ENCODE measurements at regions not wholly inside any gene's neighbourhood (a gene's known extent, or its start where the extent isn't known, plus 50 kb on each side); places are given as distances from the start of the nearest gene placed in this dataset.

DNA sequence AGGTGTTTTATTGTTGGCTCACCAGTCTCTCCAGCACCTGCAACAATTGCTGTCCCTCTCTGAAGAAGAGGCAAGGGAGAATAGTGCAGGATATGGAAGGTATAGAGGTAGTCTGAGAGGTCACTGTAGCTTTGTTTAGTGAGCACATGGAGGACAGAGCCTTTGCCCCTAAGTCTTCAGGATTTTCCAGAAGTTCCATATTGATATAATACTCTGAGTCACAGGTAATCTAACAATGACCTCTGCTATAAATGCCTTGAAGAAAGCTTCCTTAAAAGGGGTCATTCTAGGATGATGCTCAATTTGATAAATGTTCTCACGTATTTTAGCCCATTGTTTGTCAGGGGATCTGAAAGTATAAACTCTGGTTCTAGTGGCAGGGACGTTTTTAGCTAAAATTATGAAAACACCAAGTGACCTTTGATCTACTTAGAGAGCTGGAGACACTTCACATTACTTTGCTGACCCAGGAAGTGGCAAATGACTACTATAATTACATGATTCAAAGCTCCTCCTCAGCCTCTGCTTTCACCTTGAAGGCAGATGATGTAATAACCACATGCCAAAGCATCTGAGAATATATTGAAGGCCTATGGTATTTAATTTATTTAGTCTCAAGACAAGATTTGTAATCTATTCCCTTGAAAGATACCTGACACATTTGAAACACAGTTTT is 366.9 kb upstream of the NUDT12 start:
- Mint-ChIP-seq H3K27ac (ENCODE audit: unreplicated experiment) (peak overlapping the region; percentile 48), H3K27me3 (ENCODE audit: low read depth, unreplicated experiment) (no peaks in the 10 kb centered on the region), H3K4me1 (ENCODE audit: low read depth, unreplicated experiment) (peaks cover 8% of the 10 kb centered on the region), H3K9me3 (ENCODE audit: unreplicated experiment) (no peaks in the 10 kb centered on the region), H3K4me3 (ENCODE audit: unreplicated experiment) (no peak overlapping the region), H3K36me3 (ENCODE audit: low read depth, unreplicated experiment) (no peaks in the 10 kb centered on the region)
- TF ChIP-seq, protein P1, sequence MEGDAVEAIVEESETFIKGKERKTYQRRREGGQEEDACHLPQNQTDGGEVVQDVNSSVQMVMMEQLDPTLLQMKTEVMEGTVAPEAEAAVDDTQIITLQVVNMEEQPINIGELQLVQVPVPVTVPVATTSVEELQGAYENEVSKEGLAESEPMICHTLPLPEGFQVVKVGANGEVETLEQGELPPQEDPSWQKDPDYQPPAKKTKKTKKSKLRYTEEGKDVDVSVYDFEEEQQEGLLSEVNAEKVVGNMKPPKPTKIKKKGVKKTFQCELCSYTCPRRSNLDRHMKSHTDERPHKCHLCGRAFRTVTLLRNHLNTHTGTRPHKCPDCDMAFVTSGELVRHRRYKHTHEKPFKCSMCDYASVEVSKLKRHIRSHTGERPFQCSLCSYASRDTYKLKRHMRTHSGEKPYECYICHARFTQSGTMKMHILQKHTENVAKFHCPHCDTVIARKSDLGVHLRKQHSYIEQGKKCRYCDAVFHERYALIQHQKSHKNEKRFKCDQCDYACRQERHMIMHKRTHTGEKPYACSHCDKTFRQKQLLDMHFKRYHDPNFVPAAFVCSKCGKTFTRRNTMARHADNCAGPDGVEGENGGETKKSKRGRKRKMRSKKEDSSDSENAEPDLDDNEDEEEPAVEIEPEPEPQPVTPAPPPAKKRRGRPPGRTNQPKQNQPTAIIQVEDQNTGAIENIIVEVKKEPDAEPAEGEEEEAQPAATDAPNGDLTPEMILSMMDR (IDR thresholded peaks at IDR 0.05; ENCODE audit: insufficient read depth, low read depth, low read length) = no peak
- no peak for TF ChIP-seq EZH2 (IDR thresholded peaks at IDR 0.05; ENCODE audit: insufficient read depth, low read length)
- DNase-seq (ENCODE audit: low read depth) = peak; percentile 25
- Histone ChIP-seq H2AFZ (ENCODE audit: low read depth, low read length) (no peak overlapping the region), H3K4me1 (ENCODE audit: insufficient read depth, low read length) (no peaks in the 10 kb centered on the region), H3K9me3 (ENCODE audit: insufficient read depth, low read depth, low read length) (no peaks in the 10 kb centered on the region), H3K9ac (ENCODE audit: low read length) (no peak overlapping the region), H3K4me3 (ENCODE audit: insufficient read depth, low read depth, low read length) (no peak overlapping the region), H3K36me3 (ENCODE audit: insufficient read depth, low read length) (no peaks in the 10 kb centered on the region), H3K27ac (ENCODE audit: low read depth, low read length) (no peak overlapping the region), H3K4me2 (ENCODE audit: low read length) (no peak overlapping the region), H4K20me1 (ENCODE audit: insufficient read depth, low read length) (no peaks in the 10 kb centered on the region), H3K79me2 (ENCODE audit: insufficient read depth, low read length) (no peaks in the 10 kb centered on the region), H3K27me3 (ENCODE audit: insufficient read depth, low read length) (no peaks in the 10 kb centered on the region)
- FAIRE-seq = no peak

DNA sequence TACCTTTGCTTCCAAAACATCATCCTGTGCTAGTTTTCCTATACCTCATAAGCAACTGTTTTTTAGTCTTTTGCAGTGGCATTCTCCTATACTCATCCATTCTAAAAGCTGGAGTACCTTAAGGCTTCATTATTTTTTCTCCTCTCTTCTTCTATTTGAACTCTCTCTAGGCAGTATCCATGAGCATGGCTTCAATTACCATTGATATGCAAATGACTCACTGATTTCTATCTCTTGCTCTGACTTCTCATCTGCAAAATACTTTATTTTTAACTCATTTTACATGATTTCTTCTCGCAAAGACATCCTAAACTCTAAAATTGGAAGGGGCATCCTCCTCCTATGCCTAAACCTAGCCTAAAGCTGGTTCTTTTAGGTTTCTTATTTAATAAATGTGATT is 365.1 kb upstream of the NUDT12 start:
- peaks cover 10% of the 10 kb centered on the region for H3K4me1 Mint-ChIP-seq (ENCODE audit: low read depth, unreplicated experiment)
- H3K4me3 ChIP-seq (ENCODE audit: insufficient read depth, low read depth, low read length) = no peak overlapping the region
- H3K36me3 ChIP-seq (ENCODE audit: insufficient read depth, low read length) = no peaks in the 10 kb centered on the region
- no peaks in the 10 kb centered on the region for H3K27me3 ChIP-seq (ENCODE audit: insufficient read depth, low read length)
- no peaks in the 10 kb centered on the region for H3K4me1 ChIP-seq (ENCODE audit: insufficient read depth, low read length)
- H3K4me3 Mint-ChIP-seq (ENCODE audit: unreplicated experiment) = no peak overlapping the region
- DNase-seq (ENCODE audit: low read depth) (no peak), FAIRE-seq (no peak)
- no peaks in the 10 kb centered on the region for H3K36me3 Mint-ChIP-seq (ENCODE audit: low read depth, unreplicated experiment)
- H3K79me2 ChIP-seq (ENCODE audit: insufficient read depth, low read length) = no peaks in the 10 kb centered on the region
- no peaks in the 10 kb centered on the region for H3K9me3 Mint-ChIP-seq (ENCODE audit: unreplicated experiment)
- H3K27ac ChIP-seq (ENCODE audit: low read depth, low read length) = no peak overlapping the region
- H3K4me2 ChIP-seq (ENCODE audit: low read length) = no peak overlapping the region
- no peak overlapping the region for H3K27ac Mint-ChIP-seq (ENCODE audit: unreplicated experiment)
- H3K27me3 Mint-ChIP-seq (ENCODE audit: low read depth, unreplicated experiment) = no peaks in the 10 kb centered on the region
- no peaks in the 10 kb centered on the region for H4K20me1 ChIP-seq (ENCODE audit: insufficient read depth, low read length)
- no peak overlapping the region for H2AFZ ChIP-seq (ENCODE audit: low read depth, low read length)
- no peaks in the 10 kb centered on the region for H3K9me3 ChIP-seq (ENCODE audit: insufficient read depth, low read depth, low read length)
- no peak overlapping the region for H3K9ac ChIP-seq (ENCODE audit: low read length)
- no peak for TF ChIP-seq EZH2 (IDR thresholded peaks at IDR 0.05; ENCODE audit: insufficient read depth, low read length)
- TF ChIP-seq, protein P1 (IDR thresholded peaks at IDR 0.05; ENCODE audit: insufficient read depth, low read depth, low read length) = no peak

DNA sequence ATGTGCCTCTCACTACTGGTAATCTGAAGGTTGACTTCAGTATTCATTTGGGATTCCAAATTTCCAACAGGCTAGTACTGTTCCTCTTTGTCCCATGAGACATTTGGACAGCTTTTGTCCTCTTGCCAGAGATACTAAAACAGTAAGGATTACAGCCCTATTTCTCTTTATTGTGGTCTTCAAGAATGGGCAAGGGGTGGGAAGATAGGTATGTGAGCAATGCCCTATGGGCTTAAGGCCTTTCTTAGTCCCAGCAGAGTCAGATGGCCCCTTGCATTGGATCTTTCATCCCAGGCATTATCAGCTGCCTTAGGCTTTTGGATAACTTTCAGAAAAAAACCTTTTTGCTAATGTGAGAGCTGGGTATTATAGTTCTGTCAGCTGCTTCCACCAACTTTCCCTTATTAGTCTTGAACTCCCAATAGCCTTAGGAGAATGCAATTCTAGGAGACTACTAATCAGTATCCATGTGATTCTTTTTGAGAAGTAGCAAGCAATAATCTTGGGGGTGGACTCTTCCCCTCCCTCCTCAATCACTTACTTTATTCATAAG is 361.1 kb upstream of the NUDT12 start:
- H3K4me3 ChIP-seq (ENCODE audit: insufficient read depth, low read depth, low read length) = no peak overlapping the region
- H3K27ac Mint-ChIP-seq (ENCODE audit: unreplicated experiment) = no peak overlapping the region
- peaks cover 8% of the 10 kb centered on the region for H3K4me1 ChIP-seq (ENCODE audit: insufficient read depth, low read length)
- H4K20me1 ChIP-seq (ENCODE audit: insufficient read depth, low read length) = no peaks in the 10 kb centered on the region
- no peak overlapping the region for H3K4me2 ChIP-seq (ENCODE audit: low read length)
- no peaks in the 10 kb centered on the region for H3K9me3 ChIP-seq (ENCODE audit: insufficient read depth, low read depth, low read length)
- H3K36me3 Mint-ChIP-seq (ENCODE audit: low read depth, unreplicated experiment) = no peaks in the 10 kb centered on the region
- H3K4me1 Mint-ChIP-seq (ENCODE audit: low read depth, unreplicated experiment) = peaks cover 9% of the 10 kb centered on the region
- H3K27me3 ChIP-seq (ENCODE audit: insufficient read depth, low read length) = no peaks in the 10 kb centered on the region
- no peaks in the 10 kb centered on the region for H3K27me3 Mint-ChIP-seq (ENCODE audit: low read depth, unreplicated experiment)
- no peak for TF ChIP-seq EZH2 (IDR thresholded peaks at IDR 0.05; ENCODE audit: insufficient read depth, low read length)
- TF ChIP-seq, protein P1 (IDR thresholded peaks at IDR 0.05; ENCODE audit: insufficient read depth, low read depth, low read length) = no peak
- no peak overlapping the region for H3K9ac ChIP-seq (ENCODE audit: low read length)
- H3K27ac ChIP-seq (ENCODE audit: low read depth, low read length) = no peak overlapping the region
- H3K36me3 ChIP-seq (ENCODE audit: insufficient read depth, low read length) = no peaks in the 10 kb centered on the region
- FAIRE-seq (no peak), DNase-seq (ENCODE audit: low read depth) (no peak)
- no peaks in the 10 kb centered on the region for H3K9me3 Mint-ChIP-seq (ENCODE audit: unreplicated experiment)
- no peak overlapping the region for H3K4me3 Mint-ChIP-seq (ENCODE audit: unreplicated experiment)
- H3K79me2 ChIP-seq (ENCODE audit: insufficient read depth, low read length) = no peaks in the 10 kb centered on the region
- no peak overlapping the region for H2AFZ ChIP-seq (ENCODE audit: low read depth, low read length)

Data from astrocyte (in vitro differentiated cells and primary cell).